ENCODE measurements at regions not wholly inside any gene's neighbourhood (a gene's known extent, or its start where the extent isn't known, plus 50 kb on each side); places are given as distances from the start of the nearest gene placed in this dataset.
"Not testable (repeated sequence)": the region's sequence is repeated elsewhere in the genome, so short reads cannot be mapped to it uniquely, and the experiment has no call there.

DNA sequence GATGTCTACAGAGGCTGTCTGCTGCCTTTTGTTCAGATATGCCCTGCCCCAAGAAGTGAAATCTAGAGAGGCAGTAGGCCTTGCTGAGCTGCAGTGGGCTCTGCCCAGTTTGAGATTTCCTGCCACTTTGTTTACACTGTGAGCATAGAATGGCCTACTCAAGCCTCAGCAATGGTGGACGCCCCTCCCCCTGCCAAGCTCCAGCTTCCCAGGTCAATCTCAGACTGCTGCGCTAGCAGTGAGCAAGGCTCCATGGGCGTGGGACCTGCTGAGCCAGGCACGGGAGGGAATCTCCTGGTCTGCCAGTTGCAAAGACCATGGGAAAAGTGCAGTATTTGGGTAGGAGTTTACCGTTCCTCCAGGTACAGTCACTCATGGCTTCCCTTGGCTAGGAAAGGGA, 101.8 kb upstream of the ALG10 start:
- TF ChIP-seq, protein P1, sequence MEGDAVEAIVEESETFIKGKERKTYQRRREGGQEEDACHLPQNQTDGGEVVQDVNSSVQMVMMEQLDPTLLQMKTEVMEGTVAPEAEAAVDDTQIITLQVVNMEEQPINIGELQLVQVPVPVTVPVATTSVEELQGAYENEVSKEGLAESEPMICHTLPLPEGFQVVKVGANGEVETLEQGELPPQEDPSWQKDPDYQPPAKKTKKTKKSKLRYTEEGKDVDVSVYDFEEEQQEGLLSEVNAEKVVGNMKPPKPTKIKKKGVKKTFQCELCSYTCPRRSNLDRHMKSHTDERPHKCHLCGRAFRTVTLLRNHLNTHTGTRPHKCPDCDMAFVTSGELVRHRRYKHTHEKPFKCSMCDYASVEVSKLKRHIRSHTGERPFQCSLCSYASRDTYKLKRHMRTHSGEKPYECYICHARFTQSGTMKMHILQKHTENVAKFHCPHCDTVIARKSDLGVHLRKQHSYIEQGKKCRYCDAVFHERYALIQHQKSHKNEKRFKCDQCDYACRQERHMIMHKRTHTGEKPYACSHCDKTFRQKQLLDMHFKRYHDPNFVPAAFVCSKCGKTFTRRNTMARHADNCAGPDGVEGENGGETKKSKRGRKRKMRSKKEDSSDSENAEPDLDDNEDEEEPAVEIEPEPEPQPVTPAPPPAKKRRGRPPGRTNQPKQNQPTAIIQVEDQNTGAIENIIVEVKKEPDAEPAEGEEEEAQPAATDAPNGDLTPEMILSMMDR (conservative IDR thresholded peaks at IDR 0.05; ENCODE audit: low read depth, low read length), result not testable (repeated sequence)
- not testable (repeated sequence) for TF ChIP-seq EZH2 (IDR thresholded peaks at IDR 0.05; ENCODE audit: low read length, unreplicated experiment); EZH2phosphoT487 (IDR thresholded peaks at IDR 0.05; ENCODE audit: borderline replicate concordance, low read length)

All from PC-3 (cell line).